ENCODE measurements at regions not wholly inside any gene's neighbourhood (a gene's known extent, or its start where the extent isn't known, plus 50 kb on each side); places are given as distances from the start of the nearest gene placed in this dataset.

DNA sequence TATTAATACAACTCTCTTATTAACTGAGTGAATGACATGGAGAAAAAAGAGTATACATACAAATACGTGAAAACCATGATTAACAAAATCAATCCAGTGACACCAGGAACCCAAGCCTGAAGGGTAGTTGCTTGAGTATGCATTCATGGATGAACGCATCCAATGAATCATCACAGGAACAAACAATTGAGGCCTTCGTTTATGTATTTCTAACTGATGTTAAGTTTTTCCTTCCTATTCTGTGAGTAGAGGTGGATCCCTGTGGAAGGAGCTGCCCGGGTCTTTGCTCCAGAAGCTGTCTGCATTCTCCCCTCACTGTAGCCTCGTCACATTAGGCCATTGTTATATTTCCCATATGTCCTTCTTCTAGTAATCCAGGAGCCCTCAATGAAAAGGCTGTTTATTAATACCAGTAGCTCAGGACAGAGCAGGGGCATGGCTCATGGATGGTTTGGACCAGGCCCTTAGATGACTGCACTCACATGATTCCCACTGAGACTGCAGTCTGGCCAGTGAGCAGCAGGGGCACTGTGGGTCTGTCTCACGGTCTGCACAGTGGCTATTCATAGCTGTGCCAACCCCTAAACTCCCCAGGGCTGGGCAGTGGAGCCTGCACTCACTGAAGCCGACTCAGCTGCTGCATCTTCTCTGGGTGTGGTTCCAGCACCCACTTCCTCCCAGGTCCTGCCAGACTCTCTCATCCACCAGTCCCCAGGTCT, 128.1 kb upstream of the TOP3B start:
- Histone ChIP-seq H3K4me1 (no peaks in the 10 kb centered on the region), H3K27me3 (ENCODE audit: insufficient read depth in 3 of 3, low read length in 2 of 3) (peaks cover 2 to 11% (median 3%) of the 10 kb centered on the region in 3 donors), H3K36me3 (ENCODE audit: insufficient read depth in 1 of 2, low read depth in 1 of 2) (no peaks in the 10 kb centered on the region), H3K9me3 (no peaks in the 10 kb centered on the region), H3K27ac (no peak overlapping the region), H3K4me3 (no peak overlapping the region)
- WGBS, 3 donors, result 63 to 65% (median 65%) methylated on average over 7 of the region's 7 CpGs
- no peak for DNase-seq
- TF ChIP-seq, protein P1, sequence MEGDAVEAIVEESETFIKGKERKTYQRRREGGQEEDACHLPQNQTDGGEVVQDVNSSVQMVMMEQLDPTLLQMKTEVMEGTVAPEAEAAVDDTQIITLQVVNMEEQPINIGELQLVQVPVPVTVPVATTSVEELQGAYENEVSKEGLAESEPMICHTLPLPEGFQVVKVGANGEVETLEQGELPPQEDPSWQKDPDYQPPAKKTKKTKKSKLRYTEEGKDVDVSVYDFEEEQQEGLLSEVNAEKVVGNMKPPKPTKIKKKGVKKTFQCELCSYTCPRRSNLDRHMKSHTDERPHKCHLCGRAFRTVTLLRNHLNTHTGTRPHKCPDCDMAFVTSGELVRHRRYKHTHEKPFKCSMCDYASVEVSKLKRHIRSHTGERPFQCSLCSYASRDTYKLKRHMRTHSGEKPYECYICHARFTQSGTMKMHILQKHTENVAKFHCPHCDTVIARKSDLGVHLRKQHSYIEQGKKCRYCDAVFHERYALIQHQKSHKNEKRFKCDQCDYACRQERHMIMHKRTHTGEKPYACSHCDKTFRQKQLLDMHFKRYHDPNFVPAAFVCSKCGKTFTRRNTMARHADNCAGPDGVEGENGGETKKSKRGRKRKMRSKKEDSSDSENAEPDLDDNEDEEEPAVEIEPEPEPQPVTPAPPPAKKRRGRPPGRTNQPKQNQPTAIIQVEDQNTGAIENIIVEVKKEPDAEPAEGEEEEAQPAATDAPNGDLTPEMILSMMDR (IDR thresholded peaks at IDR 0.05), result peak; percentile 25
- ATAC-seq, result peak in 2 of 4 donors; percentile 56 to 63
- intact Hi-C loops (cut with DNase I), result no loop called here

DNA sequence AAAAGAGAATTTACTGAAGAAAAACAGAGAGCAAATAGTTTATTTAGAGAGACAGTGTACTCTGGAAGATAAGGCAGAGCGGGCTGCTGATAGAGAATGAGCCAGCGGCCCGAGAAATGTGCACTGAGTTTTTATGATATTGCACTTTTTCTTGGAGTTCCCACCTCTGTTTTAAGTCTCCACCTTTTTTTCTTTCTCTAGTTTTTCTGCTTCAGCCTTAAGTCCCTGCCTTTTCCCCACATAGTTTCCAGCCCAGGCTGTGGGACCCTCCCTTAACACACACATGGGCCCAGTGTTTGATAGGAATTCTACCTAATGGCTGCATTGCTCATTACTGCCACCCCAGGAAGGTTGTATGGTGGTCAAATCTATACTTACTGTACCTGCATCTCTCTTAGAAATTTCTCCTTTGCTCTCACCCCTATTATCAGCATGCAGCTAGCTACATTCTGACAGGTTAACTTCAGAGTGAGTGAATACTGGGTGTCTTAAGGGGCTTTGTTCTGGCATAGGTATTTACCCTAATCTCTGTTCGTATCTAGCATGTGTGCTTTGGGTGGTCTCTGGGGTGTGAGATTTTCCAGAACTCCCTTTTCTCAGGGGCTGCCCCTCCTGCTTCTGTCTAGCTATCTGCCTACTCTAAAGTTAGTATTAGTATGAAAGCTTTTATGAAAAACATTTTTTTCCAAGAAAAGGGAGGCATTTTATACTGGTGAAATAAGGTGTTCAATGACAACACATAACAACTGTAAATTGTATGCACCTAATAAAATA, 127.3 kb upstream of the TOP3B start:
- WGBS, 3 donors, result 95% methylated on average over 4 of the region's 4 CpGs
- intact Hi-C loops (cut with DNase I), result no loop called here
- no peak for DNase-seq
- Histone ChIP-seq H3K9me3 (no peaks in the 10 kb centered on the region), H3K4me3 (no peak overlapping the region), H3K4me1 (no peaks in the 10 kb centered on the region), H3K27ac (no peak overlapping the region), H3K27me3 (ENCODE audit: insufficient read depth in 3 of 3, low read length in 2 of 3) (peaks cover 2 to 17% (median 3%) of the 10 kb centered on the region in 3 donors), H3K36me3 (ENCODE audit: insufficient read depth in 1 of 2, low read depth in 1 of 2) (no peaks in the 10 kb centered on the region)
- ATAC-seq, result no peak
- TF ChIP-seq, protein P1 (IDR thresholded peaks at IDR 0.05), result no peak

DNA sequence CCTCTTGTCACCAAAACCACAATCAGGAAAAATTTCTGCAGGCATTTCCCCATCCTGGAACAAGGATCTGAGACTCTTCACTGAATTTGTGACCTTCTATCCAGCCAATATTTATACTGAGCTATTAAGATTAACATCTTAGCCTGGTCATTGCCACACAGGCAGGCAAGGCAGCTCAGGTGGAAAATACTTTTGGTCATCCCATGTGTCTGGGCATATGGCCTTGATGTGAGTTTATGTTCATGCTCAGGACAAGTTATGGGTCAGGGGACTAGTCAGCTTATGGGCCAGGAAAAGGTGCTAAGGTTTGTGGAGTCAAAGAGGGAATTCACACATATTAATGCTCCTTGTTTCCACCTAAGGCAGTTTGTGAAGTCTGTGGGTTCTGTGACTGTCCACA, 124.3 kb upstream of the TOP3B start:
- H3K4me3 ChIP-seq, result no peak overlapping the region
- ATAC-seq (no peak), DNase-seq (no peak)
- no peaks in the 10 kb centered on the region for H3K9me3 ChIP-seq
- H3K27me3 ChIP-seq (ENCODE audit: insufficient read depth in 3 of 3, low read length in 2 of 3), result peaks cover 2 to 16% (median 3%) of the 10 kb centered on the region in 3 donors
- no peaks in the 10 kb centered on the region for H3K4me1 ChIP-seq
- intact Hi-C loops (cut with DNase I), result no loop called here
- no peak overlapping the region for H3K27ac ChIP-seq
- no peaks in the 10 kb centered on the region for H3K36me3 ChIP-seq (ENCODE audit: insufficient read depth in 1 of 2, low read depth in 1 of 2)
- TF ChIP-seq, protein P1 (IDR thresholded peaks at IDR 0.05), result no peak

DNA sequence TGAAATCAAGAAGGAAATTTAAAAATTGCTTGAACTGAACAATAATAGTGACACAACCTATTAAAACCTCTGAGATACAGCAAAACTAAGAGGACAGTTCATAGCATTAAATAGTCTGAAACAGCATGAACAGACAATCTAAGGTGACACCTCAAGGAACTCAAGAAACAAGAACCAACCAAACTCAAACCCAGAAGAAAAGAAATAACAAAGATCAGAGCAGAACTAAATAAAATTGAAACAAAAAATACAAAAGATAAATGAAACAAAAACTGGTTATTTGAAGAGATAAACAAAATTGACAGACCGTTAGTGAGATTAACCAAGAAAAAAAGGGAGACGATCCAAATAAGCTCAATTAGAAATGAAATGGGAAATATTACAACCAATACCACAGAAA, 122.8 kb upstream of the TOP3B start:
- no peak for ATAC-seq
- no peaks in the 10 kb centered on the region for H3K9me3 ChIP-seq
- no peak overlapping the region for H3K4me3 ChIP-seq

More for the DNA sequence above, 122.8 kb upstream of the TOP3B start:
- 83 to 91% (median 87%) methylated on average over 2 of the region's 2 CpGs for WGBS, 3 donors
- intact Hi-C loops (cut with DNase I), result no loop called here
- no peaks in the 10 kb centered on the region for H3K36me3 ChIP-seq (ENCODE audit: insufficient read depth in 1 of 2, low read depth in 1 of 2)
- no peaks in the 10 kb centered on the region for H3K4me1 ChIP-seq
- no peak for DNase-seq
- TF ChIP-seq, protein P1 (IDR thresholded peaks at IDR 0.05), result no peak
- peaks cover 2 to 16% (median 3%) of the 10 kb centered on the region in 3 donors for H3K27me3 ChIP-seq (ENCODE audit: insufficient read depth in 3 of 3, low read length in 2 of 3)
- no peak overlapping the region for H3K27ac ChIP-seq

Data from psoas muscle (tissue), 7 donors.